Retina (tissue), 1 donor: ENCODE measurements at regions not wholly inside any gene's neighbourhood (a gene's known extent, or its start where the extent isn't known, plus 50 kb on each side); places are given as distances from the start of the nearest gene placed in this dataset.
A peak's percentile ranks its signal among the peaks of the same experiment; 100 is the strongest.

Experiments
- DNase-seq: peaks from one replicate; pipeline ENCODE4 v3.0.0-alpha.2; 2016

- DNase-seq, result no peak
Measured at GRCh38 chr2:226256237-226256636, 543.4 kb downstream of the IRS1 start.

GRCh38 chr2:226251661-226252060 is 548.0 kb downstream of the IRS1 start:
- DNase-seq, result no peak

GRCh38 chr2:226247289-226248275 is 552.0 kb downstream of the IRS1 start:
- no peak for DNase-seq

GRCh38 chr2:226234187-226234586 is 565.4 kb downstream of the IRS1 start:
- no peak for DNase-seq

GRCh38 chr2:226233388-226233787 is 566.2 kb downstream of the IRS1 start:
- peak; percentile 25 for DNase-seq

GRCh38 chr2:226228080-226228479 is 571.5 kb downstream of the IRS1 start:
- DNase-seq, result no peak

GRCh38 chr2:226227341-226227740 is 572.3 kb downstream of the IRS1 start:
- no peak for DNase-seq

GRCh38 chr2:226223704-226224103 is 575.9 kb downstream of the IRS1 start:
- DNase-seq, result no peak

GRCh38 chr2:226220511-226220910 is 579.1 kb downstream of the IRS1 start:
- no peak for DNase-seq

- DNase-seq, result no peak
Measured at GRCh38 chr2:226217191-226217590, 582.4 kb downstream of the IRS1 start.

GRCh38 chr2:226216575-226216974 is 583.0 kb downstream of the IRS1 start:
- no peak for DNase-seq

GRCh38 chr2:226215902-226216503 is 583.6 kb downstream of the IRS1 start:
- DNase-seq, result peak; percentile 52

- DNase-seq, result no peak
Measured at GRCh38 chr2:226213717-226214116, 585.9 kb downstream of the IRS1 start.

GRCh38 chr2:226211439-226211838 is 588.2 kb downstream of the IRS1 start:
- DNase-seq, result no peak

GRCh38 chr2:226208726-226209125 is 590.9 kb downstream of the IRS1 start:
- DNase-seq, result no peak

GRCh38 chr2:226207671-226208070 is 591.9 kb downstream of the IRS1 start:
- peak; percentile 44 for DNase-seq

GRCh38 chr2:226199555-226199954 is 600.1 kb downstream of the IRS1 start:
- no peak for DNase-seq

- no peak for DNase-seq
Measured at GRCh38 chr2:226198956-226199355, 600.7 kb downstream of the IRS1 start.

- DNase-seq, result no peak
Measured at GRCh38 chr2:226190479-226191252, 609.0 kb downstream of the IRS1 start.

- DNase-seq, result no peak
Measured at GRCh38 chr2:226189061-226189460, 610.6 kb downstream of the IRS1 start.

- DNase-seq, result no peak
Measured at GRCh38 chr2:226187616-226188015, 612.0 kb downstream of the IRS1 start.

- DNase-seq, result no peak
Measured at GRCh38 chr2:226187156-226187555, 612.5 kb downstream of the IRS1 start.

GRCh38 chr2:226185616-226186211 is 613.9 kb downstream of the IRS1 start:
- DNase-seq, result no peak
